IMR-90 (cell line): ENCODE measurements at regions not wholly inside any gene's neighbourhood (a gene's known extent, or its start where the extent isn't known, plus 50 kb on each side); places are given as distances from the start of the nearest gene placed in this dataset.

Source experiments
- ATAC-seq: fragments of 200-7000 bp; cut with Tn5 transposase; 2 replicates; pipeline ENCODE4 v1.9.1; 2020; ENCODE audit warnings: low read depth, mild to moderate bottlenecking, moderate library complexity
- BruUV-seq: library from RNA; stranded (reverse); fragments of 400-500 nt; replicated peaks from 2 replicates; lab custom pipeline; 2021; lab: Mats Ljungman, UMichigan
- CTCF ChIA-PET: fragments of 300-600 bp; formaldehyde crosslinking; extraction: SDS; loops from one replicate; lab custom pipeline; 2021; ENCODE audit warnings: antibody characterized with exemption; lab: Yijun Ruan, JAX
- POLR2A ChIA-PET: fragments of 300-600 bp; sonication (Branson Sonifier 250); formaldehyde crosslinking; loops from one replicate; lab custom pipeline; 2022; ENCODE audit warnings: antibody characterized with exemption; ENCODE audit not compliant: unreplicated experiment; lab: Charles Lee
- DNase-seq: peaks from one replicate; pipeline ENCODE4 v3.0.0; 2013
- H2AFZ ChIP-seq: replicated peaks from 2 replicates; pipeline ENCODE3; 2013; ENCODE audit warnings: low read length, mild to moderate bottlenecking; ENCODE audit not compliant: poor library complexity
- H2AK5ac ChIP-seq: 2 replicates; pipeline ENCODE4 v1.6.1; 2013; ENCODE audit warnings: low read depth, low read length, inconsistent platforms
- H2AK9ac ChIP-seq: replicated peaks from 2 replicates; pipeline ENCODE3; 2013; ENCODE audit warnings: mild to moderate bottlenecking, low read depth, low read length, moderate library complexity; ENCODE audit not compliant: poor library complexity
- H2BK120ac ChIP-seq: 2 replicates; pipeline ENCODE4 v1.6.1; 2013; ENCODE audit warnings: low read depth, low read length, inconsistent platforms
- H2BK15ac ChIP-seq: 3 replicates; pipeline ENCODE4 v1.6.1; 2013; ENCODE audit warnings: low read depth, low read length, inconsistent platforms
- H2BK20ac ChIP-seq: 2 replicates; pipeline ENCODE4 v1.6.1; 2013; ENCODE audit warnings: low read depth, mild to moderate bottlenecking, inconsistent platforms, low read length, moderate library complexity
- H2BK5ac ChIP-seq: 2 replicates; pipeline ENCODE4 v1.6.1; 2013; ENCODE audit warnings: mild to moderate bottlenecking, low read depth, low read length, inconsistent platforms; ENCODE audit not compliant: poor library complexity, severe bottlenecking
- H3K14ac ChIP-seq: replicated peaks from 2 replicates; pipeline ENCODE4 v1.6.1; 2013; ENCODE audit warnings: low read depth, low read length, inconsistent platforms
- H3K18ac ChIP-seq: 2 replicates; pipeline ENCODE4 v1.6.1; 2013; ENCODE audit warnings: low read depth, low read length, control low read depth
- H3K23ac ChIP-seq: 2 replicates; pipeline ENCODE4 v1.6.1; 2013; ENCODE audit warnings: low read depth, low read length, inconsistent platforms
- H3K27ac ChIP-seq: 2 replicates; pipeline ENCODE4 v1.5.1; 2013; ENCODE audit warnings: mild to moderate bottlenecking, control low read depth, low read length; ENCODE audit not compliant: insufficient read depth
- H3K27me3 ChIP-seq: 2 replicates; pipeline ENCODE4 v1.6.1; 2013; ENCODE audit warnings: low read length; ENCODE audit not compliant: control insufficient read depth, insufficient read depth
- H3K36me3 ChIP-seq: 2 replicates; pipeline ENCODE4 v1.6.1; 2013; ENCODE audit warnings: low read length, mixed read lengths; ENCODE audit not compliant: control insufficient read depth, insufficient read depth
- H3K4ac ChIP-seq: 2 replicates; pipeline ENCODE4 v1.6.1; 2013; ENCODE audit warnings: low read depth, low read length, inconsistent platforms
- H3K4me1 ChIP-seq: 2 replicates; pipeline ENCODE4 v1.6.1; 2013; ENCODE audit warnings: low read length, mixed read lengths; ENCODE audit not compliant: control insufficient read depth, insufficient read depth
- H3K4me2 ChIP-seq: 2 replicates; pipeline ENCODE4 v1.6.1; 2013; ENCODE audit warnings: low read depth, mild to moderate bottlenecking, control low read depth, low read length, moderate library complexity
- H3K4me3 ChIP-seq: 2 replicates; pipeline ENCODE4 v1.5.1; 2013; ENCODE audit warnings: low read depth, mild to moderate bottlenecking, control low read depth, low read length, moderate library complexity; ENCODE audit not compliant: insufficient read depth
- H3K56ac ChIP-seq: 2 replicates; pipeline ENCODE4 v1.6.1; 2013; ENCODE audit warnings: low read length, inconsistent platforms; ENCODE audit not compliant: insufficient read depth; ENCODE audit errors: extremely low read depth
- H3K79me1 ChIP-seq, 2 experiments: 2 replicates each; pipeline ENCODE4 v1.6.1; 2013; ENCODE audit warnings: low read length in 2 of 2, inconsistent platforms in 1 of 2, low read depth in 1 of 2
- H3K9ac ChIP-seq: 2 replicates; pipeline ENCODE4 v1.6.1; 2013; ENCODE audit warnings: low read depth, low read length, control low read depth
- H3K9me1 ChIP-seq: 2 replicates; pipeline ENCODE4 v1.6.1; 2013; ENCODE audit warnings: low read length, inconsistent platforms; ENCODE audit not compliant: insufficient read depth
- H3K9me3 ChIP-seq: 2 replicates; pipeline ENCODE4 v1.6.1; 2013; ENCODE audit warnings: low read length; ENCODE audit not compliant: control insufficient read depth, insufficient read depth
- H4K20me1 ChIP-seq: 2 replicates; pipeline ENCODE4 v1.6.1; 2013; ENCODE audit warnings: low read length, inconsistent platforms; ENCODE audit not compliant: insufficient read depth
- H4K5ac ChIP-seq: 2 replicates; pipeline ENCODE4 v1.6.1; 2013; ENCODE audit warnings: mild to moderate bottlenecking, low read depth, low read length, control low read depth
- H4K8ac ChIP-seq, 2 experiments: 2 replicates each; pipeline ENCODE4 v1.6.1; 2013; ENCODE audit warnings: low read depth in 2 of 2, low read length in 2 of 2, control low read depth in 1 of 2, inconsistent platforms in 1 of 2
- H4K91ac ChIP-seq: 2 replicates; pipeline ENCODE4 v1.6.1; 2013; ENCODE audit warnings: low read depth, low read length, inconsistent platforms; ENCODE audit not compliant: insufficient read depth
- CEBPB ChIP-seq: IDR thresholded peaks from 2 replicates; pipeline ENCODE4 v1.6.1; 2012; ENCODE audit warnings: low read depth, low read length, improper control_type of control experiment
- CHD1 ChIP-seq: IDR thresholded peaks from 2 replicates; pipeline ENCODE4 v1.6.1; 2012; ENCODE audit warnings: low read depth, low read length, improper control_type of control experiment
- CTCF ChIP-seq: conservative IDR thresholded peaks from 2 replicates; pipeline ENCODE4 v1.5.1; 2012; ENCODE audit warnings: mild to moderate bottlenecking, low read depth, low read length, improper control_type of control experiment
- FOS ChIP-seq: fragments of 150-350 bp; IDR thresholded peaks from 2 replicates; pipeline ENCODE4 v1.6.1; 2016; ENCODE audit warnings: low read depth, low read length
- MAZ ChIP-seq: IDR thresholded peaks from 2 replicates; pipeline ENCODE4 v1.6.1; 2012; ENCODE audit warnings: low read depth, mild to moderate bottlenecking, low read length, improper control_type of control experiment, moderate library complexity, borderline replicate concordance
- MXI1 ChIP-seq: IDR thresholded peaks from 2 replicates; pipeline ENCODE4 v1.6.1; 2012; ENCODE audit warnings: low read depth, mild to moderate bottlenecking, low read length, moderate library complexity, borderline replicate concordance
- POLR2A ChIP-seq: IDR thresholded peaks from 2 replicates; pipeline ENCODE4 v1.6.1; 2012; ENCODE audit warnings: mild to moderate bottlenecking, low read depth, low read length
- RAD21 ChIP-seq: IDR thresholded peaks from 2 replicates; pipeline ENCODE4 v1.6.1; 2012; ENCODE audit warnings: low read length, improper control_type of control experiment
- SMC3 ChIP-seq: fragments of 150-350 bp; IDR thresholded peaks from 2 replicates; pipeline ENCODE4 v1.6.1; 2016; ENCODE audit warnings: low read depth, mild to moderate bottlenecking, antibody characterized with exemption, low read length, moderate library complexity
- WGBS, 2 experiments: methylation state at CpG; one replicate each; pipeline versions ENCODE4 v1.1.5 to v1.1.7; 2013; ENCODE audit warnings: missing lambda C conversion rate in 2 of 2; ENCODE audit not compliant: insufficient read length in 1 of 2; ENCODE audit errors: extremely low coverage in 2 of 2; 5-methylcytosine and 5-hydroxymethylcytosine counted together
- dilution Hi-C: fragments of 300-500 bp; cut with HindIII; formaldehyde crosslinking; loops from one replicate; pipeline ENCODE4 v1.14.3; 2018; ENCODE audit warnings: low sequenced_read_pairs; ENCODE audit not compliant: unreplicated experiment
- in situ Hi-C: fragments of 300-500 bp; cut with MboI; formaldehyde crosslinking; loops from 3 replicates; pipeline ENCODE4 v1.14.3; 2019; ENCODE audit warnings: low sequenced_read_pairs, inconsistent platforms, mixed read lengths
- intact Hi-C: fragments of 100-400 bp; cut with micrococcal nuclease; formaldehyde crosslinking; loops from 2 replicates; pipeline ENCODE4 v1.10.0; 2022
- TF ChIP-seq, protein P1 (sequence below): fragments of 150-350 bp; IDR thresholded peaks from 2 replicates; pipeline ENCODE4 v1.6.1; 2017; ENCODE audit warnings: mild to moderate bottlenecking, antibody characterized with exemption, low read length, low read depth

DNA sequence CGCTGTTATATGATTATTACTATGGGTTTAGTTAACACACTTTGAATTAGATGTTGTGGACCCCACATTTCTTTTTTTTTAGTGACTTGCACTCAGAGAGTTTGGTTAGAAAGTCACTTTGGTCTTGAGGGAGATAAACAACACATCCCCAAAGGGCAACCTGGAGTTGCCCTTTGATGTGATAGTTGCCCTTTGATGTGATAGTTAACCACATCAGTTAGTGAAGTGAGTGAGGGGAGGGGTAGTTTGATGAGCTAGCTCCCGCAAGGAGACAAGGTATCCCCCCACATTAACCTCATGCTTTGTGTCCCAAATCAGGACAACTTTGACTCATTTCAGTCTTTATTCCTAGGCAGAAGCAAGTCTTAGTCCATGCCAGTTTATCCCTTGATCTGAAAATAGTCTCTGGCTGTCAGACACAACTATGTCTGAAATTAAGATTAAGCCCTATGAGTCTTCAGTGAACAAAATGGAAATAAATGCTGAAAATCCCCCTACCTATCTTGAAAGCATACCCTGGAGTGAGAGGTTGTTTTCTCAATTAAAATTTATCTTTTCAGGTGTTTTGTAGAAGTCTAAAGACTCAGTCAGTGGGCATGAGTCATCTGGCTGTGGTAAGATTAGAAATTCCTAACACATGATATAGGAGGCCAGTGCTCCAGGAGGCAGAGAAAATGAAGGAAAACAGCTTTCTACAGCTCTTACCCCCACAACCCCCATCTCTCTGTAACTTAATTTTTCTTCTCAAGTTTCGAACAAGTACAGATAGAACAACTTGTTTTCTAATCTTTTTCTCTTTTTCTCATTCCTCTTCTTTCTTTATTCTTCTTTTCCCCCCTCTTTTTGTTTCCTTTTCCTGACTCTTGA, 208.9 kb upstream of the DMRTA1 start:
- Histone ChIP-seq H3K36me3 (no peaks in the 10 kb centered on the region), H3K4ac (peak overlapping the region; percentile 85), H4K91ac (peak overlapping the region; percentile 83), H3K14ac (peak overlapping the region; percentile 43; the same call in 1 of the 2 replicates), H2BK5ac (peak overlapping the region; percentile 69), H2BK15ac (peak overlapping the region; percentile 84; the same call in 1 of the 3 replicates), H3K4me1 (peaks cover 8% of the 10 kb centered on the region), H2BK120ac (peak overlapping the region; percentile 82; the same call in 1 of the 2 replicates), H3K27me3 (no peaks in the 10 kb centered on the region), H3K23ac (no peak overlapping the region), H2AFZ (no peak overlapping the region), H3K79me1 (no peaks in the 10 kb centered on the region), H3K4me2 (peak overlapping the region; percentile 65), H3K18ac (peak overlapping the region; percentile 93; the same call in 1 of the 2 replicates), H3K4me3 (no peak overlapping the region), H2AK5ac (peak overlapping the region; percentile 92; the same call in 1 of the 2 replicates), H2BK20ac (peak overlapping the region; percentile 91), H3K9me3 (no peaks in the 10 kb centered on the region), H3K27ac (peak overlapping the region; percentile 49; the same call in 1 of the 2 replicates), H4K5ac (peak overlapping the region; percentile 86), H4K20me1 (no peaks in the 10 kb centered on the region), H3K9me1 (peaks cover 3% of the 10 kb centered on the region), H4K8ac (peak overlapping the region in 1 of 2 experiments; percentile 65; a peak in 2 of 4 replicates), H3K9ac (no peak overlapping the region), H3K56ac (no peak overlapping the region), H2AK9ac (no peak overlapping the region)
- CTCF ChIA-PET: interaction anchor here (0.9 to 2.4 kb wide), 10 partner anchors 9 to 430 kb away, joined by 3 to 17 read pairs (median 5); partner anchors contain the start of gene CDKN2B
- DNase-seq (peak; percentile 91), ATAC-seq (peak; percentile 96)
- TF ChIP-seq MAZ: no peak
- TF ChIP-seq CEBPB: 0 out of 2 replicates have a peak, but pooled peaks have one; percentile 2
- TF ChIP-seq SMC3: 0 out of 2 replicates have a peak, but pooled peaks have one; percentile 10
- TF ChIP-seq, protein P1, sequence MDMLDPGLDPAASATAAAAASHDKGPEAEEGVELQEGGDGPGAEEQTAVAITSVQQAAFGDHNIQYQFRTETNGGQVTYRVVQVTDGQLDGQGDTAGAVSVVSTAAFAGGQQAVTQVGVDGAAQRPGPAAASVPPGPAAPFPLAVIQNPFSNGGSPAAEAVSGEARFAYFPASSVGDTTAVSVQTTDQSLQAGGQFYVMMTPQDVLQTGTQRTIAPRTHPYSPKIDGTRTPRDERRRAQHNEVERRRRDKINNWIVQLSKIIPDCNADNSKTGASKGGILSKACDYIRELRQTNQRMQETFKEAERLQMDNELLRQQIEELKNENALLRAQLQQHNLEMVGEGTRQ: no peak
- TF ChIP-seq POLR2A: no peak
- no peak for TF ChIP-seq MXI1
- TF ChIP-seq CTCF: no peak
- peak; percentile 91; the same call in 1 of the 2 replicates for TF ChIP-seq FOS
- peak; percentile 25; the same call in 1 of the 2 replicates for TF ChIP-seq RAD21
- no peak for TF ChIP-seq CHD1
- POLR2A ChIA-PET: no interaction called here
- intact Hi-C loops: loop anchor here (1.0 to 5.0 kb wide), 6 partner anchors 69 to 243 kb away; partner anchors contain the start of genes CDKN2A and CDKN2B-AS1
- BruUV-seq: no TSS peak
- in situ Hi-C loops: loop anchor here (10.0 kb wide), 1 partner anchor 243 kb away; the partner anchor contains the start of genes CDKN2A and CDKN2B-AS1
- WGBS, 2 experiments: no CpG with 5 or more reads among the region's 3 CpGs
- dilution Hi-C loops: no loop called here
